LNCaP clone FGC (cell line): ENCODE measurements at regions not wholly inside any gene's neighbourhood (a gene's known extent, or its start where the extent isn't known, plus 50 kb on each side); places are given as distances from the start of the nearest gene placed in this dataset.

ENCODE experiments used
- DNase-seq: peaks from one replicate; pipeline ENCODE4 v3.0.0-alpha.2; 2011; ENCODE audit warnings: low read depth
- H3K4me3 ChIP-seq: 2 replicates; pipeline ENCODE4 v1.5.1; 2011; ENCODE audit warnings: mild to moderate bottlenecking, low read depth, low read length, control low read depth
- TF ChIP-seq, protein P1 (sequence below): IDR thresholded peaks from 2 replicates; pipeline ENCODE4 v1.5.1; 2012; ENCODE audit warnings: mild to moderate bottlenecking; ENCODE audit not compliant: control insufficient read depth, insufficient read depth; ENCODE audit errors: extremely low read depth

DNA sequence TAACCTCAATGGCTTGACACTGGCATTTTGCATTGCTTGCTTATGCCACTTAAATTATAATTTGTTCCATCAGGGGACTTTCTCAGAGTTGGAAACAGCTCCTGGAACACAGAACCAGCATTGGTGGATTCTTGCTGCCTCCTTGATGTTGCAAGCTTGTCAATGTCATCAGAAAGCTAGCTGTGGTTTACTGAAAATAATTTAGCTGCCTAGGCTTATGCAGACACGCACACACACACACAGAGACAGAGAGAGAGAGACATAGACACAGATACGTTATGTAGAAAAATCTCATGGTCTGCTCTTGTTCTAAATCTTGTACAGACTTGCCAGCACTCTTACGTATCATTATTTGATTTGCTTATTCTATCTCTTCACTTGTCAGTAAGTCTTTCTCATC is 78.0 kb downstream of the HMHB1 start:
- TF ChIP-seq, protein P1, sequence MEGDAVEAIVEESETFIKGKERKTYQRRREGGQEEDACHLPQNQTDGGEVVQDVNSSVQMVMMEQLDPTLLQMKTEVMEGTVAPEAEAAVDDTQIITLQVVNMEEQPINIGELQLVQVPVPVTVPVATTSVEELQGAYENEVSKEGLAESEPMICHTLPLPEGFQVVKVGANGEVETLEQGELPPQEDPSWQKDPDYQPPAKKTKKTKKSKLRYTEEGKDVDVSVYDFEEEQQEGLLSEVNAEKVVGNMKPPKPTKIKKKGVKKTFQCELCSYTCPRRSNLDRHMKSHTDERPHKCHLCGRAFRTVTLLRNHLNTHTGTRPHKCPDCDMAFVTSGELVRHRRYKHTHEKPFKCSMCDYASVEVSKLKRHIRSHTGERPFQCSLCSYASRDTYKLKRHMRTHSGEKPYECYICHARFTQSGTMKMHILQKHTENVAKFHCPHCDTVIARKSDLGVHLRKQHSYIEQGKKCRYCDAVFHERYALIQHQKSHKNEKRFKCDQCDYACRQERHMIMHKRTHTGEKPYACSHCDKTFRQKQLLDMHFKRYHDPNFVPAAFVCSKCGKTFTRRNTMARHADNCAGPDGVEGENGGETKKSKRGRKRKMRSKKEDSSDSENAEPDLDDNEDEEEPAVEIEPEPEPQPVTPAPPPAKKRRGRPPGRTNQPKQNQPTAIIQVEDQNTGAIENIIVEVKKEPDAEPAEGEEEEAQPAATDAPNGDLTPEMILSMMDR = no peak
- no peak for DNase-seq
- H3K4me3 ChIP-seq = no peak overlapping the region

DNA sequence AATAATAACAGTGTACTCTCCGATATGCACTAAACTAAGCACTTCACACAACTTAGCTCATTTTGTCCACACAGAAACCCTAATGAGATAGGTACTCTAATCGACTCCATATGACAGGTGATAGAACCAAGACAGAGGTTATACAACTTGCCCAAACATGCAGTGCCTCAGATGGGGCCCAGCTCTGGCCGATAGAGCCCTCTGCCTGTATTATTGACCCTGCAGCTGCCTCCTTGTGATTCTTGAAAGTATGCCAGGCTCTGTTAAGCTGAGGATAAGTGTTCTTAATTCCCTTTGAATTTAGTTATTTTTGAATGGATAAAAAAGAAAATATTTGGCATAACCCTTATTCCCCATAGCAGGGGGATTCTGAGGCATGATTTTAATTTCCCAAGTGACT is 78.5 kb downstream of the HMHB1 start:
- no peak overlapping the region for H3K4me3 ChIP-seq
- DNase-seq = no peak
- TF ChIP-seq, protein P1 = no peak

DNA sequence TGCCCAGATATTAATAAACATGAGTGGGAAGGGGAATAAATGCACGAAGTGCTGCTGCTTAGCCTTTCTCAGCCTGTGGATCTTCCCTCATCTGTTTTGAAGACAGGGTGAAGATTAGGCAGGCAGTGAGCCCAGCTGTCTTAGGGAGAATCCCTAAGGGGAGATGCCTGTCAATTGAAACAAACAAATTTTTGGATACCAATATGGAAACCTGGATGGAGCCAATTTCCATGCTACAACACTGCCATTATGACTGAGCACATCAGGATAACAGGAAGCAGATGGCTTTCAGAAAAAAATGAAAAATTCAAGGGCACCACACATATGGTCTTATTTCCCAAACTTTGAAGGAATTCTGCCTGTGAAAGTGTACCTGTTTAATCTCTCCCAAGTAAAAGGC is 80.3 kb downstream of the HMHB1 start:
- TF ChIP-seq, protein P1 = no peak
- no peak for DNase-seq
- no peak overlapping the region for H3K4me3 ChIP-seq

DNA sequence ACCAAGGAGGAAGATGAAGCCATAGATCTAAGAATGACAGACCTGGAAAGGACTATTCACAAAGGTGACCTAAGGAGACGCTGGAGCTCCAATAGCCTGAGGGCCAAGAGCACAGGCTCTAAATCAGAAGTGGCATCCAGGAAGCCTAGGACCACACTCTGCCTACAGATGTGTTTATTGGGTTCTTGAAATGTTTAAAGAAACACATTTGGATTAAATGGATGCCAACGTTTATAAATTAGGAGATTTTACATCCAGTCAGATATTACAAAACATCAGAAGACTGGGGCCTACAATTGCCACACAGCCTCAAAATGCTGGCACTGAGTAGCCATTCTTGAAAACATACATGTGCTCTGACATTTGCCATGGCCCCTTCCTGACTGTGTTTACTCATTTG is 80.9 kb downstream of the HMHB1 start:
- H3K4me3 ChIP-seq = no peak overlapping the region
- TF ChIP-seq, protein P1 = no peak
- no peak for DNase-seq

DNA sequence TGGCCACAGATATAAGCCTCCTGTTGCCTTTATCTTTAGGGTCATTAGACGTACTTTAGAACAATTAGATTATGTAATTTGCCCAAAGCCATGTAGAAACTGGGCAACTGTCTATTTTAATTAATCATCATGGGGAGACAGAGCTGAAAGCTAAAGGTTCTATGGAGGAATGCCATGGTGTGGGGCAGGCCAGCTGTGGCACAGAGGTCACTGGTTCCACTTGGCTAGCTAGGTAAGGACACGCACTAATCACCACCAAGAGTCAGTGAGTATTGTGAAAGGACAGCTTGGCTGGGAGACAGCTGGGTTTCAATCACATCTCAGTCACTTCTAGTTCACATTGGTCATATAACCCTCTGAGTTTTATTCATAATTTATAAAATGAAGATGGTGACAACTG is 81.7 kb downstream of the HMHB1 start:
- no peak for DNase-seq
- no peak overlapping the region for H3K4me3 ChIP-seq
- TF ChIP-seq, protein P1 = no peak

DNA sequence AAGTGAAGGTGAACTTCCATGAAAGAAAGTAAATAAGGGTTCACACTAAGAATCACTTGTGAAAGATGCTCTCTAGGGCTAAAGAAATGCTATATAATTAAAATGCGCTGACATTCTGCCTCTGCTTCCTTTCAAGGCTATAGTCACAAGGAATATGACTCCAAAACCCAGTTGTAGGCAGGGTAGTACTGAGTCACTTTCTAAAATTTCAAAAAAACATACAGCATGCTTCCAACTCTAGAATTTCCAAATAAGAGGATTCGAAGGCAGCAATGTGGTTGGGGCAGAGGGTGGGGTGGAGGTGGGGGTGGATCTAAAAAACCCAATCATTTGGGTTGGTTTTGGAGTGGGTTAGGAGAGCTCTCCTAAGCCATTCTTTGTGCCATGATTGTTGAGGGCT is 84.6 kb downstream of the HMHB1 start:
- TF ChIP-seq, protein P1 = no peak
- H3K4me3 ChIP-seq = no peak overlapping the region
- DNase-seq = no peak

DNA sequence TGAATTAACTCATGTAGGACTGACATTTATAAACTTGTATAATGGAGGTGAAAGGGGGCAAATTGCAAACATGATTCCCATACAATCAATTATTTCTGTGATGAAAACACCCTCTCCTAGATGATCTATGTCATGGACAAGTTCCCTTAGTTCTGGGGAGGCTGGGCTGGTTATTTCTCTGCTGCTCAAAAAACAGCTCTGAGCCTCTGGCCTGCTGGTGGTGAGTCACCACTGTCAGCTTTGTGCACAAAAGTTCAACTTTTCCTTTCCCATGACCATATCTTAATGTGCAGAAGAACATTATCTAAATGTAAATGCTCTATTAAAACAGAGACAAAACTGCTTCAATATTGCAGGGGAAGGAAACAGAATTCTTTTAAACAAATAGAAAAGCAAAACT is 85.0 kb downstream of the HMHB1 start:
- TF ChIP-seq, protein P1 = no peak
- no peak for DNase-seq
- no peak overlapping the region for H3K4me3 ChIP-seq
